ENCODE measurements at regions not wholly inside any gene's neighbourhood (a gene's known extent, or its start where the extent isn't known, plus 50 kb on each side); places are given as distances from the start of the nearest gene placed in this dataset.
"Not testable (repeated sequence)": the region's sequence is repeated elsewhere in the genome, so short reads cannot be mapped to it uniquely, and the experiment has no call there.

GRCh38 chr5:174943002-174943401 lies 218.6 kb downstream of the MSX2 start:
- DNase-seq; H4K20me1 ChIP-seq (ENCODE audit: insufficient read depth); H3K4me3 ChIP-seq (ENCODE audit: low read depth in 2 of 2, low read length in 1 of 2); H3K27ac ChIP-seq (ENCODE audit: low read depth in 2 of 2, low read length in 1 of 2); H3K9me3 ChIP-seq; H3K9ac ChIP-seq; H3K79me2 ChIP-seq (ENCODE audit: insufficient read depth); H3F3A ChIP-seq (replicated peaks; ENCODE audit: insufficient read depth); H3K9me2 ChIP-seq; POLR2A ChIA-PET; H3K4me2 ChIP-seq; H3K36me3 ChIP-seq (replicated peaks in 1 of 2; ENCODE audit: control insufficient read depth in 1 of 2, insufficient read depth in 2 of 2, low read length in 1 of 2); H3K4me1 ChIP-seq (ENCODE audit: control insufficient read depth in 1 of 2, insufficient read depth in 2 of 2, low read depth in 1 of 2, low read length in 1 of 2); H3K27me3 ChIP-seq (ENCODE audit: insufficient read depth); H2AFZ ChIP-seq (ENCODE audit: low read depth): not testable (repeated sequence)
- 40% methylated on average over 1 of the region's 1 CpG for WGBS (ENCODE audit: low lambda C conversion rate)
- CTCF ChIA-PET: interaction anchor here (1.0 kb wide), 1 partner anchor 35 kb away, joined by 3 read pairs; no protein-coding TSS in a partner anchor

- H3K79me2 ChIP-seq (ENCODE audit: insufficient read depth): no peaks in the 10 kb centered on the region
- no peaks in the 10 kb centered on the region for H3K27me3 ChIP-seq (ENCODE audit: insufficient read depth)
- DNase-seq: no peak
- WGBS (ENCODE audit: low lambda C conversion rate): 58% methylated on average over 5 of the region's 6 CpGs
- TF ChIP-seq JUND (IDR thresholded peaks at IDR 0.05): no peak
- no peak for TF ChIP-seq SMC3 (IDR thresholded peaks at IDR 0.05; ENCODE audit: low read depth, low read length)
- no peak for TF ChIP-seq POLR2AphosphoS5 (IDR thresholded peaks at IDR 0.05; ENCODE audit: low read depth, low read length)
- no peak for TF ChIP-seq FOXJ3 (CRISPR knock-in tag; IDR thresholded peaks at IDR 0.05)
- TF ChIP-seq NFIC (IDR thresholded peaks at IDR 0.05; ENCODE audit: borderline replicate concordance): no peak
- TF ChIP-seq EP300 (IDR thresholded peaks at IDR 0.05; ENCODE audit: borderline replicate concordance in 1 of 2, low read depth in 1 of 2, low read length in 1 of 2): no peak
- TF ChIP-seq YY1 (IDR thresholded peaks at IDR 0.05; ENCODE audit: low read depth): no peak
- no peak for TF ChIP-seq PBX3 (IDR thresholded peaks at IDR 0.05)
- no peak for TF ChIP-seq MEF2A (IDR thresholded peaks at IDR 0.05; ENCODE audit: borderline replicate concordance, low read depth)
- TF ChIP-seq MXI1 (IDR thresholded peaks at IDR 0.05; ENCODE audit: low read depth, low read length): no peak
- no peak for TF ChIP-seq REST (IDR thresholded peaks at IDR 0.05; ENCODE audit: low read depth, low read length)
- TF ChIP-seq FOXM1 (IDR thresholded peaks at IDR 0.05; ENCODE audit: low read depth): no peak
- TF ChIP-seq FOSL2 (IDR thresholded peaks at IDR 0.05; ENCODE audit: borderline replicate concordance, low read depth): no peak
- no peak for TF ChIP-seq TAF1 (IDR thresholded peaks at IDR 0.05; ENCODE audit: borderline replicate concordance, low read depth, low read length)
- TF ChIP-seq CHD2 (IDR thresholded peaks at IDR 0.05; ENCODE audit: low read length, partially characterized antibody): no peak
- TF ChIP-seq SIN3A (IDR thresholded peaks at IDR 0.05; ENCODE audit: borderline replicate concordance, low read depth, low read length): no peak
- TF ChIP-seq TEAD4 (IDR thresholded peaks at IDR 0.05; ENCODE audit: borderline replicate concordance, insufficient read depth): no peak
- TF ChIP-seq RFX5 (IDR thresholded peaks at IDR 0.05; ENCODE audit: low read length): no peak
- no peak for TF ChIP-seq CTCF (IDR thresholded peaks at IDR 0.05)
- H2AFZ ChIP-seq (ENCODE audit: low read depth): no peak overlapping the region
- no peaks in the 10 kb centered on the region for H4K20me1 ChIP-seq (ENCODE audit: insufficient read depth)
- no peaks in the 10 kb centered on the region for H3K9me3 ChIP-seq
- no peak overlapping the region for H3K4me3 ChIP-seq (ENCODE audit: low read depth in 2 of 2, low read length in 1 of 2)
- H3K4me2 ChIP-seq: no peak overlapping the region
- H3K9ac ChIP-seq: no peak overlapping the region
- H3K4me1 ChIP-seq (ENCODE audit: control insufficient read depth in 1 of 2, insufficient read depth in 2 of 2, low read depth in 1 of 2, low read length in 1 of 2): no peaks in the 10 kb centered on the region; a peak in 1 of 4 replicates
- H3F3A ChIP-seq (replicated peaks; ENCODE audit: insufficient read depth): no peaks in the 10 kb centered on the region
- CTCF ChIA-PET: interaction anchor here (1.0 to 5.0 kb wide), 10 partner anchors 11 to 527 kb away, joined by 3 to 69 read pairs (median 4); partner anchors contain the start of gene DRD1
- POLR2A ChIA-PET: no interaction called here
- no peaks in the 10 kb centered on the region for H3K9me2 ChIP-seq
- H3K27ac ChIP-seq (ENCODE audit: low read depth in 2 of 2, low read length in 1 of 2): no peak overlapping the region
- no peaks in the 10 kb centered on the region for H3K36me3 ChIP-seq (replicated peaks in 1 of 2; ENCODE audit: control insufficient read depth in 1 of 2, insufficient read depth in 2 of 2, low read length in 1 of 2)
These were observed 213.1 kb downstream of the MSX2 start for GRCh38 chr5:174937201-174938123.

Measured in SK-N-SH (cell line).